Fibroblast of skin of left biceps (primary cell): ENCODE measurements at regions not wholly inside any gene's neighbourhood (a gene's known extent, or its start where the extent isn't known, plus 50 kb on each side); places are given as distances from the start of the nearest gene placed in this dataset.

Experiments used
- DNase-seq, 2 experiments: peaks; one replicate each; pipeline ENCODE4 v3.0.0-alpha.2; 2013; ENCODE audit warnings: low read depth in 2 of 2

DNA sequence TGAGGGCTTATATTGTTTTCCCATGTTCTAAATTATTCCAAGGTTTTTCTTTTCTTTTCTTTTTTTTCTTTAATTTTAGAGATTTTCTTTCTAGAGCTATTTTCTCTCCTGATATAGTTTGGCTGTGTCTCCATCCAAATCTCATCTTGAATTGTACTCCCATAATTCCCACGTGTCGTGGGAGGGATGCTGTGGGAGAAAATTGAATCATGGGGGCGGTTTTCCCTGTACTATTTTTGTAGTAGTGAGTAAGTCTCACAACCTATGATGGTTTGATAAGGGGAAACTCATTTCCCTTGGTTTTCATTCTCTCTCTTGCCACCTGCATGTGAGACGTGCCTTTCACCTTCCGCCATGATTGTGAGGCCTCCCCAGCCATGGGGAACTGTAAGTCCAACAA lies 1906.4 kb upstream of the PRR20A start:
- no peak for DNase-seq

DNA sequence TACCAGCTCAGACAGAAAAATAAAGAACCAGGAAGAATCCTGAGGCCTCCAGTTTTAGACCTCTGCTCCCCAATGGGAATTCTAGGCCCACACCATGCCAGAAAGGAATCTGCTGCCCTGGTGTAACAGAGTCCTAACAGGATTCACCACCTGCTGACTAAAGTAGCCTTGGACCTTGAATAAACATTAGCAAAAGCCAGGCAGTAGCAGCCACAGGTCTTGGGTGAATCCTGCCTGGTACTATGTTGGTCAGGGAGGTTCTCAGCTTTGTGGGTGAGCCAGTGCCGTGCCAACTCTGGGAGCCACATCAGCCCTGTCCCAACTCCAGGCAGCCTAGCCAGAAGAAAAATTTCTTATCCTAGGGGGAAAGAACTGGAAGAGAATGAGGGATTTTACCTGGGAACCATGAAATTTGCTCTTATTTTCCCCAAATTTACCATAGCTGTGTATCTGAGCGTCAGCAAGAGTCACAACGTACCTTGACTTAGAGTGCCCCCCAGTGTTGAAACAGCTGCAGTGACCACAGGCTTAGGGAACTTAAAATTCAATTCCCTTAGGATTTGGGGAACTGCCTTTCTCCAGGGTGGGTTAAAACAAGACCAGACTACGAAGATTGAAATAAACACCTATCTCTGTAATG lies 1895.6 kb upstream of the PRR20A start:
- no peak for DNase-seq

DNA sequence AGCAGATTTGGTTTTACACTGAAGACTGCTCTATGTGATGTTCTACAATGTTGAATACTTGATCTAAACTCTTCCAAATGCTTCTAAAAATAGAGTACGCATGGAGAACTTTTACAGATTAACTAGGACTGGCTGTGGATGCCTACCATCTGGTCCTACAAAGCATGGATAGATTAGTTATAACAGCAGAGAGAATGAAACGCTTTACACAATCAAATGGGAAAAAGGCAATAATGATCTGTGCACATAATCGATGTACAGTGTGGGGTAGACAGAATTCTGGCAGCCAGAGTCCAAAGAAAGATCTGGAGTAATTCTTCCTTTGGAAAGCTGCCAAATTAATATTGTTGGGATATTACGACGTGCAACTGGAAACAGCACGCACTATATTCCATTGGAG lies 1885.5 kb upstream of the PRR20A start:
- DNase-seq: no peak

DNA sequence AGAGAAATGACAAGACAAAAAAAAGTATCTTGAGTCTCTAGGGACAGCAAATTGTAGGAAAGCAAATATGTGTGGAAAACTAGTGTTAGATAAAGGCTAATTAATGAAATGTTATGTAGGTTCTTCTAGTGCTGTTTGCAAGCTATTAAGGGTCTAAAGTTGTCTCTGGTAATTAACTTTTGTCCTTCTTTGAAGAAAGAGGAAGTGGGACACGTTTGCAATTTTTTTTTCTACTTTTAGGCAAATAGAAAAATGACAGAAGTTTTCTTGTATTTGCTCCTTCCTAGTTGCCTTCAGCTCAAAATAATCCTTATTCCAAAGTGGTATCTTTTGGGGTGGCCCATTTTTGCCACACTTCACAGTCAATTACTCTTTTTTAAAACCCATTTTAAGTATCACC lies 1877.7 kb upstream of the PRR20A start:
- no peak for DNase-seq

DNA sequence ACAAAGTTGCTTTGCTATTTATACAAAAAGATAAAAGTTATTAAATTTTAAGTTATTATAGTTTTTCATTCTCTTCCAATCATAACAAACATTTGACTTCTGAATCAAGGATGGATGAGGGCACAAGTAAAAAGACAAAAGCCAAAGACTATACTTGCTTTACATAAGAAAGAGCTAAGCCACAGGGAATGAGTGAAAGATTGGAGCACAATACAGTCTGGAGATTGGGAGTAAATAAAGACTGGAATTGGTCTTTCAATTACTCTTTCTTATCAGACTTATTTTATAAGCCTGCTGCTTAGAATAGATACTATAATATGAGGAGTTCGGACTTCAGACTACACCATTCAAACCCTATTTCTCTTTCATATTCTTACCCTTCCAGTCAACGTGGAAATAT lies 1874.1 kb upstream of the PRR20A start:
- DNase-seq: no peak

DNA sequence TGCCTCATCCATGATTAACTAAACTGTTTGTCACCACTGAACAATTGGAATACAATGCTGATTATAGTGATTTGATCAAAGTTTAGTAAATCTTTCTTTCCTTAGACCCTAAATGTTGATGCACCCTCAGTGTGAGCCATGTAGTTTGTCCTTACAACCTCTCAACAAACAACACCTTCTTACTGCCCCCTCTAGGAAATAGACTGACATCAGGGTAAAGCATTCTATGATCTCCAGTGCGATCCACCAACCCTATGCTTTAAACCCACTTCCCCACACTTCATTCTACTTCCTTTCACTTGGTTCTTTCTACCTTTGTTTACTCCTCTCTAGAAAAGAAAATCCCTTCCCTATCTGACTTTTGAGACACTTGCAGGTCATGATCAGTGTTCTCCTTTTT lies 1842.5 kb upstream of the PRR20A start:
- DNase-seq: no peak

DNA sequence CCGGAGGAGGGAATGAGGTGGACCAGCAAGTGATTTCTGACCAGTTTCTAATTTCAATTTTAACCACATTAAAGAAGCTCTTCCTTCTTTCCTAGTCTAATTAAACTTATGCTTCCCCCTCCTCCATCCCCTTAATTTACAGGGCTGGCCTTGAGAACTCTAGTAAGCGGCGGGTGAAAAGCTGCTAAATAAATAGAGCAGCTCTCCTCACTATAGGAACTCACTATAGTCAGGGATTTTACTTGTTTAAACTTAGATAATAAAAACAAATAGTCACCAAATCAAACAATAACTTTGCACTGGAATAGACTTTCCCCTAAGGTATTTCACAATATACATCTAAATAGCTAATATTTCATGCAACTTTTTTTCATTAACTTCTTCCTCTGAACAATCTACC lies 1838.2 kb upstream of the PRR20A start:
- no peak for DNase-seq

DNA sequence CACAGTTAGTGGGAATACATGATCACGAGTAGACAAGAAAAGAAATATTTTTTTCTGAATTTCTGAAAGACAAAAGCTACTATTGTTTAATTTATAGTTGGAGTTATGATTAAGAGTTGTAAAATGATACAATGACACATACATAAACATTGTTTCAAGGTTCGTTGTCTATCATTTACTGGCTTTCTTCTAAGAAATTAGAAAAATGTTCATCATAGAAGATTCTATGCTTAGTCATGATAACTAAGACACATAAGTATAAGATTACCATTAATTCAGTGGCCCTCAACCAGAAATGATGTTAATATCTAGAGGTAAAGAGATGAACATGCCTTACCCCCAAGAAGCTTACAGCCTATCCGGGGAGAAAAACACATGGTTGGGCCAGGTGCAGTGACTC lies 1832.8 kb upstream of the PRR20A start:
- DNase-seq: no peak

DNA sequence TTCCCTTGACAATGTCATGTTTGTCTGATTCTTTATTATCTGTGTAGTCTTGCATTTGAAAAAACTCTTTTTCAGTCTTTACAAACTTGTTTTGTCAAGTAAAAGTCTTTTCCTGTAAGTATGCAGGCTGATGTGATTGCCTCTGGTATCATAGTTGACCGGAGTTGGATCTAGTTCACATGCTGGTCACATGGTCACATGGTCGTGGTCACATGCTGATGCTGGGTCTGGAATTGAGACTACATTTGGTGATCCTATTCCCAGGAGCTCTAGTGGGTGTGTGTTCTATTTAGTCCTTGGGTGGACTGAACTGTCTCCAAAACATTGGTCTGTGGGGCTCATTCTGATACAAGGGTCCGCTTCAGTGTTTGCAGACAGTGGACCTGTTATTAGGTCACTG lies 1798.8 kb upstream of the PRR20A start:
- no peak for DNase-seq

DNA sequence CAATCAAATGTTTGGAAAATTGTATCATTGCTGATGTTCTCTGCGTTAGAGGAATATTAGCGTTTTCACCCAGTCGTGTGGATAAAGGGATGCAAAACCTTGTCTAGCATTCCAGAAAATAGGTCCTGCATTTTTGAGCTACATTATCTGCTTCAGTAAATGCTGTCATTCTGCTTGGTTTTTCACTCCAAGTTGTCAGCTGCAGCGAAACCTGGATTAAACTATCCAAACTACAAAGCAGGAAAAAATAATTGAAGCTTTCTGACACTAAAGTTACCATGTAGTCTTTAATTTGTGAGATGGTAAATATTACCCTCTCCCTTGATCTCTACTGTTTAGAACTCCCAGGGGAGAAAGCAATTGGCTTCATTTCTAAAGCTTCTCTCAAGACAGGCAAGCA lies 1795.5 kb upstream of the PRR20A start:
- no peak for DNase-seq

DNA sequence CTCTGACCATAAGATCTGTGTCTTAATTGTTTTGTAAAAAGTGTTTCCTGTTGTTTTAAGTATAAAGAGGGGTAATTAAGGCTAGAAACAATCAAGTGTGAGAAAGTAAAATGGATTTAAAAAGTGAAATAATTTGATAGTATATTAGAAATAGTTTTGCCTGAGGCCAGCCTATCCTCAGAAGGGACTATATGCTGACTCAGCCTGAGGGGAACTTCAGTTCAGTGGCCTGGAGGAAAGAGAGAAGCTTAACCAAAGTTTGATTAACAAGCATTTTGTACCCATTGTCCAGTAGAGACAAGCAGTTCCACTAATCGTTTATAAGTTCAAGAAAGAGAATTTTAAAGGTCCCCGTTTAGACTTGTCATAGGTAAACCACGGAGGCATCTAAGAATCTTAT lies 1793.2 kb upstream of the PRR20A start:
- DNase-seq: no peak

DNA sequence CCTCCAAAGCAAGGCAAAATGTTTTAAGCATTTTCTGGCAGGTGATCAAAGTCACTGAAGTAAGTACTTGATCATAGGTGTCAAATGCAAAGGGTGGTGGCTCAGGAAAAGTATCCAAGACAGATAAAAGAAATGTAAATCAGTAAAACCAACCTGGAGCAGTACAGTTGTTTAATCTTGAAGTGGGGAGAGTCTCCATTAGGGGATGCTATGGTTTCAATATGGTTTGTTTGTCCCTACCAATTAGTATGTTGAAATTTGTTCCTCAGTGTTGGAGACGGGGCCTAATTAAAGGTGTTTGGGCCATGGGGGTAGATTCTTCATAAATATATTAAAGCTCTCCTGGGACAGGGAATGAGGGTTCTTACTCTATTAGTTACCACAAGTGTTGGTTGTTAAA lies 1781.7 kb upstream of the PRR20A start:
- DNase-seq: no peak

DNA sequence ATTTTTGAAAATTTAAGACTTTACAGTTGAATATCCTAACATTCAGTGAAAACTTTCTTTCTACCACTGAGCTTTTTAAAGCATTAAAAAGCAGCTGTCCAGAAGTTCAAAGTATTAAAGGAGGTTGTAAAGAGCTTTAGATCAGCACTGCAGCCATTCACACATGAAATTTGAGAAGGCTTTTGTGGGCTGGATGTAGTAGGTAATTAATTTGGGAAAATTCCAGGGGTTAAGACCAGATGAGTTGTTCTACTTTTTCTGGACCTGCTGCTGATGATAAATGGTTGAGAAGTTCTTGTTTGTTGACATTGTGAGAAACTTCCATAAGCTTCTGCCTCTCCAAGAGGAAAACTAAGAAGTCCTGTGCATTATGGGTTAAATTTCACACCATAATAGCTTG lies 1779.6 kb upstream of the PRR20A start:
- no peak for DNase-seq

DNA sequence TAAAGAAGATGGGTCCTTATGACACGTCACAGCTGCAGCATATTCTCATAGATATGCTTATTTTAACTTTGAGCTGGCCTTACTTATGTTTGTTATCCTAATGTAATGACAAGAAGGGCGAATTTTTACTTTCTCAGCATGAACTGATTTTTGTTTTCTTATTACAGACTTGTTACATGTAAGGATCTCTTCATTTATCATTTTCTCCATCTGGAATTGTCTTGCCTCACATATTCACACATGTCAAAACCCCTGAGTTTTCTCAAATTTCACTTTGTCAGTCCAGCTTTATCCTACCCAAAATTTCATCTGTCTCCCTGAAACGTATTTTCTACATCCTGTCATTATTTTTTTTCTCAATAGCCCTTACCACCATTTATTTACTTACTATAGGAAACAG lies 1774.0 kb upstream of the PRR20A start:
- no peak for DNase-seq

DNA sequence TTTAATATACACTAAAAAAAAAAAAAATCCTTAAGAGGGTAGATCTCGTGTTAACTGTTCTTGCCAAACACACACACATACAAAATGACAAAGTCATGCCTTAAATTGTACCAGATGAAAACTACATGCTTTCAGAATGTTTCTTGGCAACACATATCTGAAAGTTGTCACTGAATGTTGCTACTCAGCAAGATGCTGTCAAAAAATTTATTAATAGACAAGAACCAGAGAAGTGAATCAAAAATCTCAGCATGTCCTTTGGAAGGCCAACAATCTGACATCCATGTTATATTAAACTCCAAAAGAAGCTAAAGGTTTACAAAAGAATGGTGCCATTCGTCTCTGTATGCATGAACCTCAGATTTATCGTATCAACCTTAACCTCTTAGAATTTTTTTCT lies 1746.2 kb upstream of the PRR20A start:
- no peak for DNase-seq

DNA sequence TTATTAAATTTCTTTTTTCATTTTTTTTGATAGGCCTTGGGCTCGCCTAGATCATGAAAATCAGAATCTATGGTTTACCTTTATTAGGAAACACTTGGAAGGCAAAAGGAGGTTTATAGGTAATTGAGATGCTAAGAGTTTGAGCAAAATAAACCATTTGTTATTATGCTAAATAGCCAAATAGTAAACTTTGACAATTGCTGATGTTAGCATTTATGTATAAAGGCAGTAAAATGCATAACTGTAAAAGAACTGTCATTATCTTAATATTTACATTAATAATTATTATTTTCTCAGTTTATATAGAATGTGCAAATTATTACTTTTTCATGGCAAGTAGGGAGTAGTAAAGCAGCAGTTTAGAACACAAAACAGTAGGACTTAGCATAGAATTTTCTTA lies 1737.8 kb upstream of the PRR20A start:
- DNase-seq: no peak

DNA sequence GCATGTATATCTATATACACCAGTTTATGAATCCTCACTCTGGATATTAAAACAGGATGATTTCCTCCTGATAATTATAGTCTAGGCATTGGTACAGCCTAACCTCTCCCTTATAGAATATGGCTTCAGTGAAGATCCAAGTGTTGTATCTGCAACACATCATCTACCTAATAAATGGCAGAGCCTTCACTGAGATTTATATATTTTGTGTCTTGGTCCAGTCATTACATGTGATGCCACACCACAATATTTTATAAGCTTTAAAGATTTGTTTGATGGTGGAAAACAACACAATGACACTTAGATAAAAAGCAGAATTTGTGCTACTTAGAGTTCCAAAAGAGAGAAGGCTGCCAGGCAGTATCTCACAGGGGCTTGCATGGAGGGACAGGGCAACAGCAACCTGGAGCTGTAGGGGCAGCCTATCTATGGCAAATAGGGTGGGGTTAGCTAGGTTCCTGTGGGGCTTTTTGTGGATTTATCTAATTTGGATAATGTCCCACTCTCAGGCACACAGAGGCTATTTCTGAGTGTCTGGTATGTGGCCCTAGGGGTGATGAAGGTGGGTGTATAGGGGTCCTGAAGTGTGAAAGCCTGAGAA lies 1736.7 kb upstream of the PRR20A start:
- DNase-seq: no peak

DNA sequence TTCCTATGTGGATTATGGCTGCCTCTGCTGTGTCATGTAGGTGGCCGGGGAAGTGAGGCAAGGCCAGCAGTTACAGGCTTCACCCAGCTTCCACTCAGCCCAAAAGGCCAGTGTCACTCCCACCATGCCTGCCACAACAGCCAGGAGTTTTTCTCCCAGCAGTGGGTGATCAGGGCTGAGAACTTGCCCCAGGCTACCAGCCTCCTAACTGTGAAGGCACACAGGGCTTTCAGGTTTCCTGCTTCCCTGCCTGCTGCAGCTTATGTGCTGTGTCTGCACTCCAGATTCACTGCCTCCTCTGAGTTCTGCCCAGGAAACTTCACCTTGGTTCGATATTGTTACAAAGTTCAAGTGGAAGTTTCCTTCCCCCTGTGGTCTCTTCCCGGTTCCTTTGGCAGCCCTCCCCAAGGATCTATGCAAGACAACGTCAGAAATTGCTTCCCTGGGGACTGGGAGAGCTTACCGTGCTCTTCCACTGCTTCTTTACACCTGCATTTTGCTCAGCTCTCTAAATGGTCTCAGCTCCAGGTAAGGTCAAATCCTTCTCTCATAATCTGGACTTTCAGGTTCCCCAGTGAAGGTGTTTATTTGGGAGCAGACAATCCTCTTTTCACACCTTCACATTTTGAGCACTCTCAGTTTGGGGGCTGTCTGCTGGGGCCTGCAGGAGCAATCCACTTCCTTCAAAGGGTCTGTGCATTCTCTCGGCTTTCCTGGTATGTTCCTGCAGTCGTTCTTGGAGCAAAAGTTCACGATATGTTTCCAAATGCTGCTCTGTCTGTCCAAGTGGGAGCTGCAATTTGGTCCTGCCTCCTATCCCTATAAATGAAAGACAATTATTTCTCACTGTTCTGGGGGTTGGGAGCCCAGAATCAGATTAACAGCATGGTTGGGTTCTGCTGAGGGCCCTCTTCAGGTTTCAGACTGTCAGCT lies 1730.1 kb upstream of the PRR20A start:
- DNase-seq: no peak

DNA sequence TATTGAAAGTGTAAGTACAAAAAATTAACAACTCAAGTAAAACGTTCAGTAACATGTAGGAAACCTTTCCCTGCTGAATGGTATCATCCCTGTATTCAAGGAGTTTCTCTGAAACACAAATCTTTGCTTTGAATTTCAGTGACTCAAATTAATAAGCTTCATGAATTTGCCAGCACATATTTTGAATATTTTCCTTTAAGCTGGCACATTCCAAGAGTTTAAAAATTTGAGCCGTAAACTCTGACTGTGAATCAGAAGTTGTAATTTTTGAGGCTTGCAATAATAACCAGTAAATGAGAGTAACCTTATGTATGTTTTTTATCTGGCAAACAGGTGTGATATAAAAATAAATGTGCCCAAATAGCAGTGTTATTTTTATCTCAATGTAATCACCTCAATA lies 1722.6 kb upstream of the PRR20A start:
- no peak for DNase-seq

DNA sequence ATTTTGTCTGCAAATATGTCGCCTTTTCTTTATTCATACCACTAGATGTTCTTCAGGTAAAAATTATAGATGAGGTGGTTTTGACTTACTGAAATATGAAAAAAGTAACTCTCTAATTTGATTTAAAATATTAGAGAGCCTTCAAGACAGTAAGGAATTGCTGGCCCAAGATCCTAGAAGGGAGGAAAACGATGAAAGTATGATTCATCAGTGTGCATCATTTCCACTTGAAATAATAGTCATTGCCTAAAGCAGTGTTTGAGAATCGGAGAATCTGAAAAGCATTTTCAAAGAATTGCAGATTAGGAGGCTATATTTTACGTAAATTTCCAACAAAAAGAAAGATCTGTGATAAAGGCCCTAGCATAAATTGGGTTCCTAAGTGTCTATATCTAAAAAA lies 1707.9 kb upstream of the PRR20A start:
- no peak for DNase-seq

DNA sequence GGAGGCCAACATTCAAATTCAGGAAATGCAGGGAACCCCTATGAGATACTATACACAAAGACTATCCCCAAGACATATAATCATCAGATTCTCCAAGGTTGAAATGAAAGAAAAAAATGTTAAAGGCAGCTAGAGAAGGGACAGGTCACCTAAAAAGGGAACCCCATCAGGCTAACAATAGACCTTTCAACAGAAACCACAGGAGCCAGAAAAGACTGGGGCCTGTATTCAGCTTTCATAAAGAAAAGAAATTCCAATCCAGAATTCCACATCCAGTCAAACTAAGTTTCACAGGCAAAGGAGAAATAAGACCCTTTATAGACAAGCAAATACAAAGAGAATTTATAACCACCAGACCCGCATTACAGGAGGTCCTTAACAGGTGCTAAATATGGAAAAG lies 1703.6 kb upstream of the PRR20A start:
- DNase-seq: no peak

DNA sequence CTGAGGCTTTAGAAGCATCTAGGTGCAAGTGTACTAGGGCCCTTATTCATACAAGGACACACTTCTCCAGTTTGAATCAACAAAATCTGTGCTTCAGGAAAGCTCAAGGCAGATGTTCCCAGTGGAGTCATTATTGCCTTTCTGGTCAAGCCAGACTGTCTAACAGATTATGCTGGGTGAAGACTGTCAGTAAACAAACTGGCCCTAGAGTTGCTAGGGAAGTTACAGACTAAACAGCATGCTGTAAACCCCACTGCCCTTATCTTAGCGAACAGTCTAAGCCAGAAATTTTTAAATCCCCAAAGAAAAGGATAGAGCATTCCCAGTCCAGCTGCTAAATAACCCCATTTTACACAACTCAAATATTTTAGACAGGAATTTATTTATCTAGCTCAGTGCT lies 1701.3 kb upstream of the PRR20A start:
- DNase-seq: no peak

DNA sequence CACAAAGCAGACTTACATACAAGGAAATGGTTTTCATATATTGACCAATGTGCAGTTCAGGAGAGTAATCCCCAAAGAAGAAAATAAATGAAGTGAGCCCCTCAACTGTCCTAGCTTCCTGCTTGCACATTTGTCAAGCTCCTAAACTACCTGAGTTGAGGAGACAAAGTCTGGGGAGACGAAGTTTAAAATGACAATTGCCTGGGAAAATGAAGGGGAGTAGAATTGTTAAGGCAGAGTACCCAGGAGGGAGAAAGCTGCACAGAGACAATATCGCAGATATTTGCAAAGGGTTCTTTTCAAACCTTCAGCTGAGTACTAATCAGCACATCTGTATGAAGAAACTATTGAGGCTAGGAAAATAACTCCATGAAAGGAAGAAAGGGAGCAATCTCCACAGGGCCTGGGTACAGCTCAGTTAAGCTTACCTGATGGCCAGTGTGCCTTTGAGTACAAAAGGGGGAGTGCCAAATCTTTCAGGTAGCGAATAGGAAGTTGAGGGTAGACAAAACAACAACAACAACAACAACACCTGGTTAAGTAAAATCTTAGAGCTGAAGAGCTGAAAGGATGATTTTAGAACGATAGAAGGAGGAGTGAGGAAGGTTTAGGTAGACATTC lies 1700.1 kb upstream of the PRR20A start:
- no peak for DNase-seq
